ENCODE measurements at regions not wholly inside any gene's neighbourhood (a gene's known extent, or its start where the extent isn't known, plus 50 kb on each side); places are given as distances from the start of the nearest gene placed in this dataset.

DNA sequence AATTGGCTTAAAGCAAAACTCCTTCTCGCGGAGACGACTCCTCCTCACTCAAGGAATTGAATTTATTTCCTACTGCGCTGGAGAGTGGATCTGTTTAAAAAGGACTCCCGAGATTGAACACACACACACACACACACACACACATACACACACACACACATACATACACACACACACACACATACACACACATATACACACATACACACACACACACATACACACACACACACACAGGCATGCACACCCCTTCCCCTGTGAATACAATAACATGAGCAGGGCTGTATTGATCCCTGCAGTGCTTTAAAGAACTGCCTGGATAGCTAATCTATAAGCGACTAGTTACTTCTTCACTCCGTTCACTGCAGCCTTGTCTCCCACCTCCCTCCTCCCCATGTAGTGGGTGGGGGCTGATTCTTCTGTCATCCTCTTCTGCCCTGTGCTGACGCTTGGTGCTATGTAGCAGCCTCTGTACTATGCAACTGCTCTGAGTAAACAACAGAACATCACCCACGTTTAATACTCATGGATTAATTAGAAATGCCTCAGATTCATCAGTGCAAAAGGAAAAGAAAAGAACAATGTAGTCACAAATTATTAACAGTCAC, 549.0 kb downstream of the CDH26 start:
- TF ChIP-seq SPI1 (IDR thresholded peaks at IDR 0.05; ENCODE audit: borderline replicate concordance, low read depth) (no peak), POLR2AphosphoS5 (IDR thresholded peaks at IDR 0.05; ENCODE audit: low read depth) (no peak), GABPA (IDR thresholded peaks at IDR 0.05; ENCODE audit: low read depth) (no peak)
- TF ChIP-seq, protein P1, sequence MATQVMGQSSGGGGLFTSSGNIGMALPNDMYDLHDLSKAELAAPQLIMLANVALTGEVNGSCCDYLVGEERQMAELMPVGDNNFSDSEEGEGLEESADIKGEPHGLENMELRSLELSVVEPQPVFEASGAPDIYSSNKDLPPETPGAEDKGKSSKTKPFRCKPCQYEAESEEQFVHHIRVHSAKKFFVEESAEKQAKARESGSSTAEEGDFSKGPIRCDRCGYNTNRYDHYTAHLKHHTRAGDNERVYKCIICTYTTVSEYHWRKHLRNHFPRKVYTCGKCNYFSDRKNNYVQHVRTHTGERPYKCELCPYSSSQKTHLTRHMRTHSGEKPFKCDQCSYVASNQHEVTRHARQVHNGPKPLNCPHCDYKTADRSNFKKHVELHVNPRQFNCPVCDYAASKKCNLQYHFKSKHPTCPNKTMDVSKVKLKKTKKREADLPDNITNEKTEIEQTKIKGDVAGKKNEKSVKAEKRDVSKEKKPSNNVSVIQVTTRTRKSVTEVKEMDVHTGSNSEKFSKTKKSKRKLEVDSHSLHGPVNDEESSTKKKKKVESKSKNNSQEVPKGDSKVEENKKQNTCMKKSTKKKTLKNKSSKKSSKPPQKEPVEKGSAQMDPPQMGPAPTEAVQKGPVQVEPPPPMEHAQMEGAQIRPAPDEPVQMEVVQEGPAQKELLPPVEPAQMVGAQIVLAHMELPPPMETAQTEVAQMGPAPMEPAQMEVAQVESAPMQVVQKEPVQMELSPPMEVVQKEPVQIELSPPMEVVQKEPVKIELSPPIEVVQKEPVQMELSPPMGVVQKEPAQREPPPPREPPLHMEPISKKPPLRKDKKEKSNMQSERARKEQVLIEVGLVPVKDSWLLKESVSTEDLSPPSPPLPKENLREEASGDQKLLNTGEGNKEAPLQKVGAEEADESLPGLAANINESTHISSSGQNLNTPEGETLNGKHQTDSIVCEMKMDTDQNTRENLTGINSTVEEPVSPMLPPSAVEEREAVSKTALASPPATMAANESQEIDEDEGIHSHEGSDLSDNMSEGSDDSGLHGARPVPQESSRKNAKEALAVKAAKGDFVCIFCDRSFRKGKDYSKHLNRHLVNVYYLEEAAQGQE (IDR thresholded peaks at IDR 0.05; ENCODE audit: insufficient replicate concordance, low read depth) = no peak
- TF ChIP-seq, protein P2, sequence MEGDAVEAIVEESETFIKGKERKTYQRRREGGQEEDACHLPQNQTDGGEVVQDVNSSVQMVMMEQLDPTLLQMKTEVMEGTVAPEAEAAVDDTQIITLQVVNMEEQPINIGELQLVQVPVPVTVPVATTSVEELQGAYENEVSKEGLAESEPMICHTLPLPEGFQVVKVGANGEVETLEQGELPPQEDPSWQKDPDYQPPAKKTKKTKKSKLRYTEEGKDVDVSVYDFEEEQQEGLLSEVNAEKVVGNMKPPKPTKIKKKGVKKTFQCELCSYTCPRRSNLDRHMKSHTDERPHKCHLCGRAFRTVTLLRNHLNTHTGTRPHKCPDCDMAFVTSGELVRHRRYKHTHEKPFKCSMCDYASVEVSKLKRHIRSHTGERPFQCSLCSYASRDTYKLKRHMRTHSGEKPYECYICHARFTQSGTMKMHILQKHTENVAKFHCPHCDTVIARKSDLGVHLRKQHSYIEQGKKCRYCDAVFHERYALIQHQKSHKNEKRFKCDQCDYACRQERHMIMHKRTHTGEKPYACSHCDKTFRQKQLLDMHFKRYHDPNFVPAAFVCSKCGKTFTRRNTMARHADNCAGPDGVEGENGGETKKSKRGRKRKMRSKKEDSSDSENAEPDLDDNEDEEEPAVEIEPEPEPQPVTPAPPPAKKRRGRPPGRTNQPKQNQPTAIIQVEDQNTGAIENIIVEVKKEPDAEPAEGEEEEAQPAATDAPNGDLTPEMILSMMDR (IDR thresholded peaks at IDR 0.05; ENCODE audit: insufficient read depth, low read length) = no peak
- Histone ChIP-seq H3K27me3 (ENCODE audit: insufficient read depth, poor library complexity, severe bottlenecking) (peaks cover 14% of the 10 kb centered on the region), H3K4me3 (replicated peaks; ENCODE audit: insufficient read depth, low read length) (no peak overlapping the region), H3K27ac (replicated peaks) (no peak overlapping the region)
- no peak for DNase-seq (ENCODE audit: low read depth in 1 of 2, low spot score in 1 of 2)

DNA sequence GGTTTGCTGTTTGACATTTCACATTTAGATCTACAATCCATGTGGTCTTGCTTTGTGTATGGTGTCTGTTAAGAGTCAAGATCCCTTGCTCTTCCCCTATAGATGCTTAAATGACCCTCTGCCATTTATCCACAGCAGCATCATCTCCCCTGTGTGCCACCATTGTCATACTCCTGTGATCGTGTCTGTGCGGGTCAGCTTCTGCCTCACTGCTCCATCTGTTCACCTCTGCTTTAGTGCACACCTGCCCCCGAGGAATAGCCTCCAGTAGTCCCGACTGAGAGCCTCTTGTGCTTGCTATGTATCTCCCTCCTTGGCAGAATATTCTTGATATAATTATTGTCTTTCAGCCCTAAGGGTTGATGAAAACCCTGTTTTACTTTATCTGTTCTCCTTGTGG, 551.2 kb downstream of the CDH26 start:
- TF ChIP-seq POLR2AphosphoS5 (IDR thresholded peaks at IDR 0.05; ENCODE audit: low read depth) (no peak), SPI1 (IDR thresholded peaks at IDR 0.05; ENCODE audit: borderline replicate concordance, low read depth) (no peak), GABPA (IDR thresholded peaks at IDR 0.05; ENCODE audit: low read depth) (no peak)
- TF ChIP-seq, protein P1 (IDR thresholded peaks at IDR 0.05; ENCODE audit: insufficient replicate concordance, low read depth) = no peak
- TF ChIP-seq, protein P2 (IDR thresholded peaks at IDR 0.05; ENCODE audit: insufficient read depth, low read length) = no peak
- Histone ChIP-seq H3K27ac (replicated peaks) (no peak overlapping the region), H3K27me3 (ENCODE audit: insufficient read depth, poor library complexity, severe bottlenecking) (peaks cover 14% of the 10 kb centered on the region), H3K4me3 (replicated peaks; ENCODE audit: insufficient read depth, low read length) (no peak overlapping the region)
- DNase-seq (ENCODE audit: low read depth in 1 of 2, low spot score in 1 of 2) = no peak

GRCh38 chr20:60510356-60510755, 552.1 kb downstream of the CDH26 start:
- no peak overlapping the region for H3K27ac ChIP-seq (replicated peaks)
- no peak overlapping the region for H3K4me3 ChIP-seq (replicated peaks; ENCODE audit: insufficient read depth, low read length)
- TF ChIP-seq SPI1 (IDR thresholded peaks at IDR 0.05; ENCODE audit: borderline replicate concordance, low read depth) (no peak), POLR2AphosphoS5 (IDR thresholded peaks at IDR 0.05; ENCODE audit: low read depth) (no peak), GABPA (IDR thresholded peaks at IDR 0.05; ENCODE audit: low read depth) (no peak)
- TF ChIP-seq, protein P2 (IDR thresholded peaks at IDR 0.05; ENCODE audit: insufficient read depth, low read length) = no peak
- TF ChIP-seq, protein P1 (IDR thresholded peaks at IDR 0.05; ENCODE audit: insufficient replicate concordance, low read depth) = no peak
- H3K27me3 ChIP-seq (ENCODE audit: insufficient read depth, poor library complexity, severe bottlenecking) = peaks cover 14% of the 10 kb centered on the region
- DNase-seq (ENCODE audit: low read depth in 1 of 2, low spot score in 1 of 2) = no peak

Data from HL-60 (cell line).